ENCODE measurements at regions not wholly inside any gene's neighbourhood (a gene's known extent, or its start where the extent isn't known, plus 50 kb on each side); places are given as distances from the start of the nearest gene placed in this dataset.

DNA sequence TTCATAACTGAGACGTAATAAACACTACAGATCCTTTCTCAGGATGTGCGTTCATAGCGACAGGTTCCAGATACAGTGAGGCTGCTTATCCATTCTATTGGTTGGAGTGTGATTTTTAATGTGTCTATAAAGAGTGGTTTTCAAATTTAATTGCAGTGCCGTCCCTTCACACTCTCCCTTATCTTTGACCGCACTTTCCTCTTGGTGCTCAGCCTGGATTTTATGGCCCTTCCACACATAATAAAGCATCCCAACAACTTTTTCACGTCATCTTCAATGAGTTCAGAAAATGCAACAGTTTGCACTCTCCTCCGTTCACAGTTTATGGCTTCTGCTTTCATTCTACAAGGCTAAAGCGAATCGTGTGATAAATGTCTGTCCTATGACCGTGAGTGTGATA, 1209.9 kb downstream of the BCL11B start:
- TF ChIP-seq POLR2AphosphoS5 (IDR thresholded peaks at IDR 0.05; ENCODE audit: low read depth, low read length) = no peak
- no peak for TF ChIP-seq TAF1 (IDR thresholded peaks at IDR 0.05; ENCODE audit: low read depth, low read length)

Measured in GM12891 (cell line).